Gastrocnemius medialis (tissue), 4 donors: ENCODE measurements at regions not wholly inside any gene's neighbourhood (a gene's known extent, or its start where the extent isn't known, plus 50 kb on each side); places are given as distances from the start of the nearest gene placed in this dataset.

ENCODE experiments used
- CTCF ChIP-seq, 5 experiments: fragments of 450-650 bp in 3 of 5; fragments of 200-600 bp in 2 of 5; sonication (generic) in 2 of 5; IDR thresholded peaks in 4 of 5; conservative IDR thresholded peaks in 1 of 5; 1 replicate in 4 of 5; 2 replicates in 1 of 5; pipeline ENCODE4 v1.5.1; 2016 to 2019; ENCODE audit warnings: antibody characterized with exemption in 5 of 5, mild to moderate bottlenecking in 3 of 5, moderate library complexity in 3 of 5
- POLR2A ChIP-seq, 2 donors: fragments of 450-650 bp; IDR thresholded peaks; one replicate each; pipeline ENCODE4 v1.6.1; 2017; ENCODE audit warnings: antibody characterized with exemption in 2 of 2, mild to moderate bottlenecking in 2 of 2, moderate library complexity in 2 of 2

GRCh38 chr10:107280293-107280692, 115.8 kb upstream of the SORCS1 start:
- TF ChIP-seq CTCF (IDR thresholded peaks at IDR 0.05 in 4 of 5, conservative IDR thresholded peaks at IDR 0.05 in 1 of 5) (no peak), POLR2A (IDR thresholded peaks at IDR 0.05) (no peak)
